ENCODE measurements at regions not wholly inside any gene's neighbourhood (a gene's known extent, or its start where the extent isn't known, plus 50 kb on each side); places are given as distances from the start of the nearest gene placed in this dataset.

DNA sequence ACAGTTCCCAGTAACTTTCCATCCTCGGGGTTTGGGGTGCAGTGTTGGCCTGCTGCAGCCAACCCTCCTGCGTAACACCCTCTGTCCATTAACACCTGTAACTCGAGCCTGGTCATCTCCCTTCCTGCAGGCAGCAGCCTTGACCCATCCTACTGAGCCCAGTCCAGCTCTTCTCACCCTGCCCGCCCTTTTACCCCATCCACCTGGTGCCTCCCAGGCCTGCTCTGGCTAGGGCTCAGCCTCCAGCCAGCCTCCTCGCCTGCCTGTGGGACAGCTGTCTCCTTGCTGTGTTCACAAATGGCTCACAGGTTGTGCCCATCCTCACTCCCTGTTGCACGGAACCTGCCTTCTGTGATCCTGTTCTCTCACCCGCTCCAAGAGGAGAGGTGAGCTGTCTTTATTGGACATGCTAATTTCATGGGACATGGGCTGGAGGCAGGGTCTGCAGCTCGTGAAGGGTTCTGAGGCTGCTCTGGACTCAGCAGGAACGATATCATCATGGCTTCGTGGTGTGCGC is 277.2 kb upstream of the TCERG1L start:
- no peaks in the 10 kb centered on the region for H3K27me3 ChIP-seq (replicated peaks; ENCODE audit: control insufficient read depth, insufficient read depth, low read length)
- H3K4me1 ChIP-seq = no peaks in the 10 kb centered on the region
- no TSS peak for BruUV-seq (replicated peaks)
- no peaks in the 10 kb centered on the region for H3K36me3 ChIP-seq (ENCODE audit: control insufficient read depth, insufficient read depth, low read length)
- Mint-ChIP-seq H3K4me1 (ENCODE audit: low read depth, unreplicated experiment) (no peaks in the 10 kb centered on the region), H3K4me3 (ENCODE audit: unreplicated experiment) (no peak overlapping the region), H3K27me3 (ENCODE audit: insufficient read depth, unreplicated experiment) (peaks cover 4% of the 10 kb centered on the region), H3K9me3 (ENCODE audit: unreplicated experiment) (peaks cover 11% of the 10 kb centered on the region), H3K36me3 (ENCODE audit: insufficient read depth, unreplicated experiment) (no peaks in the 10 kb centered on the region), H3K27ac (ENCODE audit: unreplicated experiment) (no peak overlapping the region)
- DNase-seq = no peak
- TF ChIP-seq, protein P1, sequence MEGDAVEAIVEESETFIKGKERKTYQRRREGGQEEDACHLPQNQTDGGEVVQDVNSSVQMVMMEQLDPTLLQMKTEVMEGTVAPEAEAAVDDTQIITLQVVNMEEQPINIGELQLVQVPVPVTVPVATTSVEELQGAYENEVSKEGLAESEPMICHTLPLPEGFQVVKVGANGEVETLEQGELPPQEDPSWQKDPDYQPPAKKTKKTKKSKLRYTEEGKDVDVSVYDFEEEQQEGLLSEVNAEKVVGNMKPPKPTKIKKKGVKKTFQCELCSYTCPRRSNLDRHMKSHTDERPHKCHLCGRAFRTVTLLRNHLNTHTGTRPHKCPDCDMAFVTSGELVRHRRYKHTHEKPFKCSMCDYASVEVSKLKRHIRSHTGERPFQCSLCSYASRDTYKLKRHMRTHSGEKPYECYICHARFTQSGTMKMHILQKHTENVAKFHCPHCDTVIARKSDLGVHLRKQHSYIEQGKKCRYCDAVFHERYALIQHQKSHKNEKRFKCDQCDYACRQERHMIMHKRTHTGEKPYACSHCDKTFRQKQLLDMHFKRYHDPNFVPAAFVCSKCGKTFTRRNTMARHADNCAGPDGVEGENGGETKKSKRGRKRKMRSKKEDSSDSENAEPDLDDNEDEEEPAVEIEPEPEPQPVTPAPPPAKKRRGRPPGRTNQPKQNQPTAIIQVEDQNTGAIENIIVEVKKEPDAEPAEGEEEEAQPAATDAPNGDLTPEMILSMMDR (IDR thresholded peaks at IDR 0.05; ENCODE audit: insufficient read depth in 1 of 2, low read depth in 1 of 2, low read length in 1 of 2, severe bottlenecking in 1 of 2, unreplicated experiment in 1 of 2) = no peak
- intact Hi-C loops (cut with micrococcal nuclease; ENCODE audit: unreplicated experiment) = no loop called here
- no peak overlapping the region for H3K4me3 ChIP-seq (ENCODE audit: low read depth, low read length)
- POLR2A ChIA-PET = no interaction called here
- H3K9me3 ChIP-seq = no peaks in the 10 kb centered on the region
- CTCF ChIA-PET = no interaction called here

- BruUV-seq (replicated peaks) = no TSS peak
- H3K27ac Mint-ChIP-seq (ENCODE audit: unreplicated experiment) = no peak overlapping the region
- H3K9me3 ChIP-seq = no peaks in the 10 kb centered on the region
- TF ChIP-seq, protein P1 (IDR thresholded peaks at IDR 0.05; ENCODE audit: insufficient read depth in 1 of 2, low read depth in 1 of 2, low read length in 1 of 2, severe bottlenecking in 1 of 2, unreplicated experiment in 1 of 2) = no peak
- intact Hi-C loops (cut with micrococcal nuclease; ENCODE audit: unreplicated experiment) = no loop called here
- H3K27me3 ChIP-seq (replicated peaks; ENCODE audit: control insufficient read depth, insufficient read depth, low read length) = no peaks in the 10 kb centered on the region
- no peaks in the 10 kb centered on the region for H3K36me3 ChIP-seq (ENCODE audit: control insufficient read depth, insufficient read depth, low read length)
- peaks cover 10% of the 10 kb centered on the region for H3K9me3 Mint-ChIP-seq (ENCODE audit: unreplicated experiment)
- ChIA-PET CTCF (no interaction called here), POLR2A (no interaction called here)
- no peak overlapping the region for H3K4me3 ChIP-seq (ENCODE audit: low read depth, low read length)
- peaks cover 3% of the 10 kb centered on the region for H3K27me3 Mint-ChIP-seq (ENCODE audit: insufficient read depth, unreplicated experiment)
- no peaks in the 10 kb centered on the region for H3K36me3 Mint-ChIP-seq (ENCODE audit: insufficient read depth, unreplicated experiment)
- no peak for DNase-seq
- no peak overlapping the region for H3K4me3 Mint-ChIP-seq (ENCODE audit: unreplicated experiment)
- H3K4me1 Mint-ChIP-seq (ENCODE audit: low read depth, unreplicated experiment) = no peaks in the 10 kb centered on the region
- H3K4me1 ChIP-seq = no peaks in the 10 kb centered on the region
Measured at GRCh38 chr10:131590567-131590966, 279.0 kb upstream of the TCERG1L start.

DNA sequence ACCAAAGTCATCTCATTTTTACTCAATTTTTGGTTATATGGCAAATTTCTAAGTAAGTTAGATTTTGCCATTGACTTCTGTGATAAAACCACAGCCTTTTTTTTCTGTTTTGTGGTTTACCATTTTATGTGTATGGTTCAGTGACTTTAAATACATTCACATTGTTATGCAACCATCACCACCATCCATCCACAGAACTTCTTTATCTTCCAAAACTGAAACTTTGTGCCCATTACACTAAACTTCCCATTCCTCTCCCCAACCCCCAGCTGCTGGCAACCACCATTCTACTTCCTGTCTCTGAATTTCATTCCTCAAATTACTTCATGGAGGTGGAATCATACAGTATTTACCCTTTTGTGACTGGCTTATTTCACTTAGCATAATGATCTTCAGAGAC is 280.4 kb upstream of the TCERG1L start:
- ChIA-PET POLR2A (no interaction called here), CTCF (no interaction called here)
- Histone ChIP-seq H3K4me3 (ENCODE audit: low read depth, low read length) (no peak overlapping the region), H3K9me3 (no peaks in the 10 kb centered on the region), H3K4me1 (no peaks in the 10 kb centered on the region), H3K27me3 (replicated peaks; ENCODE audit: control insufficient read depth, insufficient read depth, low read length) (no peaks in the 10 kb centered on the region), H3K36me3 (ENCODE audit: control insufficient read depth, insufficient read depth, low read length) (no peaks in the 10 kb centered on the region)
- Mint-ChIP-seq H3K27ac (ENCODE audit: unreplicated experiment) (no peak overlapping the region), H3K27me3 (ENCODE audit: insufficient read depth, unreplicated experiment) (no peaks in the 10 kb centered on the region), H3K9me3 (ENCODE audit: unreplicated experiment) (no peaks in the 10 kb centered on the region), H3K36me3 (ENCODE audit: insufficient read depth, unreplicated experiment) (no peaks in the 10 kb centered on the region), H3K4me3 (ENCODE audit: unreplicated experiment) (no peak overlapping the region), H3K4me1 (ENCODE audit: low read depth, unreplicated experiment) (no peaks in the 10 kb centered on the region)
- TF ChIP-seq, protein P1 (IDR thresholded peaks at IDR 0.05; ENCODE audit: insufficient read depth in 1 of 2, low read depth in 1 of 2, low read length in 1 of 2, severe bottlenecking in 1 of 2, unreplicated experiment in 1 of 2) = no peak
- BruUV-seq (replicated peaks) = no TSS peak
- DNase-seq = no peak
- intact Hi-C loops (cut with micrococcal nuclease; ENCODE audit: unreplicated experiment) = no loop called here

Measured in Caco-2 (cell line).